ENCODE measurements at regions not wholly inside any gene's neighbourhood (a gene's known extent, or its start where the extent isn't known, plus 50 kb on each side); places are given as distances from the start of the nearest gene placed in this dataset.

DNA sequence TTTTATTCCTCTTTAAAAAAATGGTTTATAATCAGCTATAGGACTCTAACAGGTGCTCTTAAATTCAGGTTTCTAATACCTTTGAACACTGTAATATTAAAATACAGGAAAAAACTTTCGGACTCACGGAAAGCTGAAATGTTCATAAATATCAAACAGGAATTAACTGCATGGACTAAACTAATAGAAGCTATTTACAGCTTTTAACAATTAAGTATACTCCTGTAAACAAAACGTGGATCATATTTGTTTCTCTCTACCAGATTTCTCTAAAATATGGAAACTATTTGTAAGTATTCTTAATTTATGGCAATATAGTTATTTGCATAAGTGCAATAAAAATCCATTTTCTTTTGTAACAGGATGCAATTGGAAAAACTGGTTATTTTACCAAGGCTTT is 108.9 kb upstream of the RESF1 start:
- DNase-seq (ENCODE audit: low spot score): no peak
- TF ChIP-seq, protein P1, sequence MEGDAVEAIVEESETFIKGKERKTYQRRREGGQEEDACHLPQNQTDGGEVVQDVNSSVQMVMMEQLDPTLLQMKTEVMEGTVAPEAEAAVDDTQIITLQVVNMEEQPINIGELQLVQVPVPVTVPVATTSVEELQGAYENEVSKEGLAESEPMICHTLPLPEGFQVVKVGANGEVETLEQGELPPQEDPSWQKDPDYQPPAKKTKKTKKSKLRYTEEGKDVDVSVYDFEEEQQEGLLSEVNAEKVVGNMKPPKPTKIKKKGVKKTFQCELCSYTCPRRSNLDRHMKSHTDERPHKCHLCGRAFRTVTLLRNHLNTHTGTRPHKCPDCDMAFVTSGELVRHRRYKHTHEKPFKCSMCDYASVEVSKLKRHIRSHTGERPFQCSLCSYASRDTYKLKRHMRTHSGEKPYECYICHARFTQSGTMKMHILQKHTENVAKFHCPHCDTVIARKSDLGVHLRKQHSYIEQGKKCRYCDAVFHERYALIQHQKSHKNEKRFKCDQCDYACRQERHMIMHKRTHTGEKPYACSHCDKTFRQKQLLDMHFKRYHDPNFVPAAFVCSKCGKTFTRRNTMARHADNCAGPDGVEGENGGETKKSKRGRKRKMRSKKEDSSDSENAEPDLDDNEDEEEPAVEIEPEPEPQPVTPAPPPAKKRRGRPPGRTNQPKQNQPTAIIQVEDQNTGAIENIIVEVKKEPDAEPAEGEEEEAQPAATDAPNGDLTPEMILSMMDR (IDR thresholded peaks at IDR 0.05; ENCODE audit: extremely low read depth, missing control alignments): no peak

DNA sequence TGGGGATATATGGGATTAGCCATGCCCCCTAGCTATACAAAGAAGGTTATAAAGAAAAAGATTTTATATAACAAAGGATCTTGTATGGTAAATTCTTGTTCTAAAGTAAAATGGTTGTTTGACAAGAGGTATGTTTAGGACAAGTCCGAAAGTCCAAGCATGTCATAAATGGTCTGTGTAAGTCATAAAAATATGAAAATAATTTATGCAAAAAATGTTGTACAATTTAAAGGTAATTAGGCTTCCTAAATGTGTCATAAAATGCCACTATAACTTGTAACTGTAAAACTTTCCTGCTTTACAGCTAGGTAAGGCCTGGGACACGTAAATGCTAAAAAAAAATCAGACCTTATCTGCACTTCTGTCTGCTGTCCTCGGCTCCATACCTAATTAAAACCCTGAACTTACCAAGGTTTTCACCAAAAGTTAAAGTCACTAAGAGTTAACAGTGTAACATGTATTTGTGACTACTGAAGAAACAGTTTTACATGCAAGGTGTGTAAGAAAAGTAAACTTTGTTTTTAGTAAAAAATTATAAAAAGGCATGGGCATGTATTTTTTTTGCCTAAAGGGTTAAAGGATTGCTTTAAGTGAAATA is 110.0 kb upstream of the RESF1 start:
- TF ChIP-seq, protein P1 (IDR thresholded peaks at IDR 0.05; ENCODE audit: extremely low read depth, missing control alignments): no peak
- no peak for DNase-seq (ENCODE audit: low spot score)

DNA sequence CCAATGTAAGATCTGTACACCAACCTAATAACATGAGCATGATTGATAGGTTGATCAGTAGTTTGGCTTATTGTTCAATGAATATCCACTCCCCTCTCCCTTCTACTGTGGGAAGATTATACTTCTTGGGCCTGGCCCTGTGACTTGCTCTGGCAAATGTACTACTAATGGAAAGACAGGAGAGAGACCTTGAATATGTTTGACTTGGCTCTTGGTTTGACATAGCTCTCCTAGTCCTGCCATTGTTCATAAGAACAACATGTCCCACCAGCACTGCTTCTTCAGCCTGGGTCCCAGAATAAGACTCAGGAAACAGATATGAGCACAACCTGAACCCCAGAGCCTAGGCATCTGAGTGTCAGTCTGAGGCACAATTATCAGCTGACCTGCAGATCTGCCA is 112.8 kb upstream of the RESF1 start:
- TF ChIP-seq, protein P1 (IDR thresholded peaks at IDR 0.05; ENCODE audit: extremely low read depth, missing control alignments): no peak
- no peak for DNase-seq (ENCODE audit: low spot score)

DNA sequence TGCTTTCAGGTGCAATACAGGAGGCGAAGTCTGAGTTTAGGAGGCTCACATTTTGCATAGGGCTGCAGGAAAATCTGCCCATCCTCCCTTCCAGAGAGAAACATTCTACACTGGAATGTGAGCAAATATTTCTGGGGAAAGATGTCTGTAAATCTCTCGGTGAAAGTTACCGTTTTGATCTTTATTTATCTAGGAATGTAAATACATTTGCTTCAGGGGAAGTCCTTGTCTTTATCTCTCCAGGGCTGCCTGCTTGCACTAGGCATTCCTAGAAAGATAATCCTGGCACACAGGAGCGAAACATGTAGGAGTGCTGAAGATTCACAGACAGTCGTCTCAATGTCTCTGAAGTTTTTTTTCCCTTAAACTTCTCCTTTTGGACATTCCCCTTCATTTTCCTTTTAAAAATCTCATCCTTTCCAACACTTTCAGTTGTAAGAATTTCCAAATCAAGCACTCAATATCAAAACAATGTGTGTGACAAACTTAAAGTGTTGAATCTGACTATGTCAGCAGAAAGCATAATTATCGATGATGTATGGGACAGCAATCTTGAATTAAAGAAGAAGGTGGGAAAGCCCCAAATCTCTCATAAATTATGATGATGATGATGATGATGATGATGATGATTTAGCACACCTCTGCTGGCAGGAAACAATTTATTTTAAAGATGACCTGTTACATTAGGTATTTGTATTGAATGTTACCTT is 113.4 kb upstream of the RESF1 start:
- no peak for DNase-seq (ENCODE audit: low spot score)
- TF ChIP-seq, protein P1 (IDR thresholded peaks at IDR 0.05; ENCODE audit: extremely low read depth, missing control alignments): no peak

DNA sequence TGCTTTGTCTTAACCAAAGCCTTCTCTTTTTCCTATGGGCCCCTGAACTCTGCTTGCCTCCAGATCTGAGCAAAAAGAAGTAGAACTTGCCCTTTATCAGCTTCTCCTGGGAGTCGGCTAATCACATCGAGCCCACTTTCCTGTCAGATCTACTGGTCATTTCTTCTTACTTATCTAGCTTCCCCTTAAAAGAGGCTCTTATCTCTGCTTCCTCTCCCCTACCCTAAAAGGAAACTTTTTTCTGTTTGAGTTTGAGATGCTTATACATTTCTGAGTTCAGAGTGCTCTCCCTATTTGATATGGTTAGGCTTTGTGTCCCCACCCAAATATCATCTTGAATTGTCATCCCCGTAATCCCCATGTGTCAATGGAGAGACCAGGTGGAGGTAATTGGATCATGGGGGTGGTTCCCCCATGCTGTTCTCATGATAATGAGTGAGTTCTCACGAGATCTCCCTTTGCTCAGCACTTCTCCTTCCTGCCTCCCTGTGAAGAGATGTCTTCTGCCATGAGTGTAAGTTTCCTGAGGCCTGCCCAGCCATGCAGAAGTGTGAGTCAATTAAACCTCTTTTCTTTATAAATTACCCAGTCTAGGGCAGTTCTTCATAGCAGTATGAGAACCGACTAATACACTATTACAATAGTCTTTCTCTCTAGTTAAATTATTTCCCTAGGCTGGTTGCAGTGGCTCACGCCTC is 114.7 kb upstream of the AMN1 start:
- TF ChIP-seq, protein P1 (IDR thresholded peaks at IDR 0.05; ENCODE audit: extremely low read depth, missing control alignments): no peak
- no peak for DNase-seq (ENCODE audit: low spot score)

DNA sequence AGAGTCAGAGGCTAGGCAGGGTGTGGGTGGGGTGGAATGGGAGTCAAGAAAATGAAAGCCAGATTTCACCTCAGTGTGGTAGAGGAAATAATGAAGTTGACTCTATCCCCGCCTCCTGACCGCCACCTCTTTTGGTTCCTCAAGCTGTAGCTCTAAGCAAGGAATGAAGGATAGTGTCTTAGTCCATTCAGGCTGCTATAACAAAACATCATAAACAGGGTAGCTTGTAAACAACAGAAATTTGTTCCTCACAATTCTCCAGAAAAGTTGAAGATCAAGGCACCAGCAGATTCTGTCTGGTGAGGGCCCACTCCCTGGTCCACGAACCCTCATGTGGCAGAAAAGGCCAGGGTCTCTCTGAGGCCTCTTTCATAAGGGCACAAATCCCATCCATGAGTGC is 109.1 kb upstream of the AMN1 start:
- TF ChIP-seq, protein P1 (IDR thresholded peaks at IDR 0.05; ENCODE audit: extremely low read depth, missing control alignments): no peak
- DNase-seq (ENCODE audit: low spot score): no peak

DNA sequence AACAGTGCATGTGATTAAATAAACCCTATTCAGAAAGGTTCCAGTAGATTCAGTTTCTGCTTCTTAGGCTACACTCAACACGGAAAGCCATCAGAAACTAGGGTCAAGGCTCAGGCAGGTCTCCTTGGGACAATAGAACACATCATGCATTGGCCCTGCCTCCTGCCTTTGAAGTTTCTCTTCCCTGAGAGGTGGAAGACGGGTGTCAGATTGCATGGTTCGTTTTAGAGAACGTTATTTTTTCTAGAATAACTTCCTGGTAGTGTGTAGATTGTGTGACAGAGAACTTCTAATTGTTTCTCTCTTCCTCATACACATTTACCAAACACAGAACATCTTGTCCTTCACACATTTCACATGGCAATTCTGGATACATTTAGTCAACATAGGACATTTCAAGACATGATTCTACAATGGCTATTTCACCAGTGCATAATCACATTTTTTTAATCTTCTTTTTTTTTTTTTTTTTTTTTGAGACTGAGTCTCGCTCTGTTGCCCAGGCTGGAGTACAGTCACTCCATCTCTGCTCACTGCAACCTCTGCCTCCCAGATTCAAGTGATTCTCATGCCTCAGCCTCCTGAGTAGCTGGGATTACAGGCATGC is 106.6 kb upstream of the AMN1 start:
- TF ChIP-seq, protein P1 (IDR thresholded peaks at IDR 0.05; ENCODE audit: extremely low read depth, missing control alignments): no peak
- DNase-seq (ENCODE audit: low spot score): no peak

All from GM20000 (cell line).